DMS 273 treated with DMSO at 0.1 percent for 48 hours (cell line): ENCODE measurements at regions not wholly inside any gene's neighbourhood (a gene's known extent, or its start where the extent isn't known, plus 50 kb on each side); places are given as distances from the start of the nearest gene placed in this dataset.

Experiments used
- DNase-seq: peaks from one replicate; lab custom pipeline; 2025; lab: John Stamatoyannopoulos, UW

DNA sequence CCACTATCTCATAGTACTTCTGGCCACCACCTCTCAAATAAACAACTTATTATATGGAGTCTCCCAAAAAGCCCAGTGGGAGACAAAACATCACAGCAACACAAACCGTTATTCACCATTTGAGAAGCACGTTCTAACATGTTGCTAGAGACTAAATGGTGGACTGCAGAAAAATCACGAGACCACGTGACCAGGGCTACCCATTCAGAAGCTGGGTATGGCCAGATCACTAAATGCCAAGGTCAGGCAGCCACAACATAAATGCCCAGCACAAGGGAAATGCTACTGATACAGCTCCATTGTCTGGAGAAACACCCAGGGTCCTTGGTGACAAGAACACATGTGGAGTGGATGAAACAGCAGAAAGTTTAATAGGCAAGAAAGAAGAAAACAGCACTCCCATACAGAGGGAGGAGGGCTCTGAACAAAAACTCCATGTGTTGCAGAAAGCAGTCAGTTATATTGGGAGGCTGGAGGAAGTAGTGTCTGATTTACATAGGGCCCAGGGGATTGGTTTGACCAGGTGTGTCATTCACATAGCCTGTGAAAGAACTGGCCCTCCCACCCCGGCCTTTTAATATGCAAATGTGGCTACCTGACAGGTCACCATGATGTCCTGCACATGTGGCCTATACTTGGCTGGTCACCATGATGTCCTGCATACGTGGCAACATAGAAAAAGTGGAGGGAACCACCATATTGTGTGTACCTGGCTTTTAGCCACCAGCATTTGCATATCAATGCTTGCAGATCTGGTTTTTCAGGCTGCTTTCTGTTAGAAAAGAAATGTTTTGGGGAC, 97.2 kb downstream of the TRIM36 start:
- no peak for DNase-seq

DNA sequence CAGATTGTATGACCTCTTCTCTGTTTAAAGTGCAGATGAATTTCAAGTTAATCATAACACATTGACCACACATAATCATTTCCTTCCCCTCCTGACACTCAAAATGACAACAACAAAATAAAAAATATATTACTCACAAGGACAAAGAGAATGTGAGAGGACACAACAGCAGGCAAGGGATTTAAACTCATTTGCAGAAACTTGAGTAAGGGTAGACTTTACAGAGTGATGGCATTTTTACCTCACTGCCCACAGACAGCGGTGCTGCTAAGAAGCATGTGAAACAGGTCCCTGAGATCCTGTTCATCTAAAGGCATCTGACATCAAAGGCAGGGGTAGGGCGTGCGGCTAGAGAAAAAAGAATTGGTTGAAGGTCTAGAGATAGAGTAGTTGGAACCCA, 99.0 kb downstream of the TRIM36 start:
- no peak for DNase-seq

DNA sequence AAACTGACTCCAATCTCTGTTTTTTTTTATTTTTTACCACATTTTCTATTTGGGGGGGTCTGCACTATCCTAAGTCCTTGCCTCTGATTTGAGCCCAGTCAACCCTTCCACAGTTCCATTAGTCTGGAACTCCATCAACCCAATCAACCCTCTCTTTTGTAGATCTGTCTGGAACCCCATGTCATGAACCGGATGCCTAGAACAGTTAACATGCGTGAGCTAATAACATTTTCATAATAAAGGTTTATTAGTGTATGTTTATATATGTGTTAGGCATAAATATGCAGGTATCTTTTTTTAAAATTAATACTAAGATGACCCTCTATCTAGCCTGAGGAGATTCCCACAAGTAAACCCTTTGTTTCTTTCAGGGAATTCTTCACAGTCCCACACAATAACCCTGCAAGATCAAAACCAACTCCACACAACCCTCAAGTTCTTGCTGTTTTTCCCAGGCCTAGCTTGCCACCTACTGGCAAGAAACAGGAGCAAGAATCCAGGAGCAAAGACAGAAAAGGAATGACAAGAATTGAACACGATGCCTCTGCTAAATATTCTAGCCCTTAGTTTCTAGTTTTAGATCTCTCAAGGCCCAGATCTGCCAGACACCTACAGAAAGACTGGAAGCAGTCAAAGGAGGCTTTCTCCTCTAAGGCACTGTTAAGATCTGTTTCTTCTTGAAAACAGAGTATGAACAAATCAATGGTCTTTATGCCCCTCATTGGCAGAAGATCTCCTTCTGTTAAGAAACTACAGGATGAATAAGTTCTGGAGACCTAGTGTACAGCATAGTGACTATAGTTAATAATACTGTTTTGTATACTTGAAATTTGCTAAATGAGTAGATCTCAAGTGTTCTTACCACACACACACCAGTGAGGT, 100.4 kb downstream of the TRIM36 start:
- DNase-seq = peak; percentile 3

DNA sequence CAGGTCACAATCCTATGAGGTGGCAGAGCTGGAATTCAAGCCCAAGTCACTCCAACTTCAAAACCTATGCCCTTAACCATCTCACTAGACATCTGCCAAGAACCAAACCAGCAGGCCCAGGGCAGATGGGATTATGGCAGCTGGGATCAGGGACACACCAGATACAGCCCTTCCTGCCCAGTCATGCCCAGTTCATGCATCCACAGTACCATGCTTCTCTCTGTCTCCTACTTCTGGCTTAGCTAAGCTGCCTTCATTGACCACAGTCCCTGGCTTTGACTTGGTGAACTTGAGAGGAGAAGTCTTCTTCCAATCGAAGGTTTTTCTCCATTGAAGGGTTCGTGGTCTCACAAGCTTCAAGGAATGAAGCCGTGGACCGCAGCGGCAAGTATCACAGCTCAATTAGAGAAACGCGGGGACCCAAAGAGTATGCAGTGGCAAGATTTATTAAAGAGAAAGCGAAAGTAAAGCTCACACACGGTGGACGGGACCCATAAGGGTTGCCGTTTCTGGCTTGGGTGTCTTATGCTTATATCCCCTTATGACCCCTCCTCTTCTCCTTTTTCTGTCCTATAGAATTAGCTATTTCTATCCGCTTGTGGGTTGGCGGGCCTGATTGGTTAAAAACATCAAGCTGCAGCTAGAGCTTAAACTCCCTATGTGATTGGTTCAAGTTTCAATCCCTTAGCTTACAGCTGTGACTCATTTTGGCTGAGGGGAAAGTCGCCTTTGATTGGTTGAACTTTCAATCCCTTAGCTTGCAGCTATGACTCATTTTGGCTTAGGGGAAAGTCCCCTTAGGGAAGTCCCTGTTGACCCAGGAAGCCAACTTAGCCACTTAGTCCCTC, 101.2 kb downstream of the TRIM36 start:
- DNase-seq = no peak

DNA sequence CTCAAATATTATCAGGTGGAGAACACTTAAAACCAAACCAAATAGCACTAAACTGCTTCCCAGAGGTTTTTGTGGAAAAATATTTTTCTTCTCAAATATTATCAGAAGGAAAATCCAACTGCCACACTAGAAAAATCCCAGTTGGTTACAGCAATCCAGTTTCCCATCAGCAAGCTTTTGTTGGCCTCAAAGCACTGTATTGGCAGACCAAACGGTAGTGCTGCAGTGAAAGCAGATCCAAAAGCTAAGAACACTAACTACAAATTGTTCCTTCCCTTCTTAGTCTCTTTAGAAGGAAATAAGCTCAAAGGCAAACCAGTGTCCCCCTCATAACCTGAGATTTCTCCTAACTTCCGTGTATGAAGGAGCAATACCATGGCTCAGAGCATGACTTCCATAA, 105.3 kb downstream of the TRIM36 start:
- no peak for DNase-seq

DNA sequence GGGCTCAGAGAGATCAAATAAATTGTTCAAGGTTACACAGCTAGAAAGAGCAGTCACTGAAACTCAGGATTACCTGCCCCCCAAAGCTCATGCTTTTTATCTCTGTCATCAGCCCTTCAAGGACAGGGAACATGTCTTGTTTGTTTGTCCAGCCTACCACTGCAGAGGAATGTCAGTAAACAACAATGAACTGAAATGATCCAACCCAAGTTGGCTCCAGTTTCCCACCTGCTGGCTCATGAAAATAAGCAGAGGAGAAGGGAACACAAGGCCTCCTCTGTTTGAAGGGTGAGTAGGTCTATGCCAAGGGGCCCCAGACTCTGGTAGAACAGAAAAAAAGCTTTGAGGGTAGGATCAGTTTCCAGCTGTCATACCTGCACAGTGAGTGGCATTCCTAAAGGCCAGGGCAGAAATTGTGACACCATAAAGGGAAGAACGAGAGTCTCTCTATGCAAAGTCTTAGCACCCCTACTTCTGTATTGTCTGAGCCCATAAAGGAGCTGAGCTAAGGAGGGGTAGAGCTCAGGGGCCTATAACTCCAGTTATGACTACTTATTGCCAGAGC, 115.2 kb downstream of the TRIM36 start:
- no peak for DNase-seq

DNA sequence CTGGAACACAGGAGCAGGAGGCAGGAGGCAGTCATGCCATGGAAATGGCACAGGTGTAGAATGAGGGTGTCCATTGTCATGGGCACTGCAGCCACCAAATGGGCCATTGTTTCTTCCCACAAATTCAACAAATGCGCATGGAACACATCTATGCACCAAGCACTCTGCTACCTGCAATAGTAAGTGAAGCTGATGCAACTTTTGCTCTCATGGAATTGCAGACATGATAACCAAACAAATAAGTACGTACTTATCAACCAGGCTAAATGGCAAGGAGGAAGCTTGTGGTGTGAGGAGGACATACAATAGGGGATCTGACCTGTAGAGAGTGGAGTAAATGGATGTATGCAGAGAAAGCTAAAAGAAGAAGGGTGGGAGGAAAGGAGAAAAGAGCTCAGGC, 116.8 kb downstream of the TRIM36 start:
- no peak for DNase-seq

DNA sequence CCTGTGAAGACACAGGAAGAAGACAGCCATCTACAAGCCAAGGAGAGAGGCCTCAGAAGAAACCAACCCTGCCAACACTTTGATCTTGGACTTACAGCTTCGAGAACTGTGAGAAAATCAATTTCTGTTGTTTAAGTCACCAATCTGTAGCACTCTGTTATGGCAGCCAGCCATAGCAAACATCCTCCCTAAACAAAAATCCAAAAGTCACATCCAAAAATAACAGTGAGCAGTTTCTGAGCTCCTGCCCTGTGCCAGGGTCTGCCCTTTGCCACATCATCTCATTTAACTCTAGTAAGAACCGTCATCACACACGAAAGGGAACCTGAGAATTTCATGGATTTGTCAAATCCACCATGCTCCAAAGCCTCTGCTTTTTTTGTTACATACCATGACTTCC, 118.8 kb downstream of the TRIM36 start:
- no peak for DNase-seq

DNA sequence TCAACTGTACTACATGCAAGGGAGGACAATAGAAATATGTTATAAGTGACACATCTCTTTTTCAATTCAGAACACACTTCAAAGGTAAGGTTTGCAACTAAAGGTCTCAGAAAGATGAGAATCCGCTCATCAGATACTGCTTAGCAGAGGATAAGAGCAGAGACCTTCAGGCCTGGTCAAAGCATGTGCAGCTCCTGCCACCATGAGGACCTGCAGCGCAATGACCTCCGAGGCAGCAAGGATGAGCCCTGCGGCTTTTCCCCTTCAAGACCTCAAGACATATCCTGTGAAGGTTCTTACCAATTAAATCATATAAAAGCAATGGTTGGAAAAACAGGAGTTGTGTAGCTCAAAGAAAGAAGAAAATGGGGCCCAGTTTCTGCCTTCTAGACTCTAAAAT, 135.8 kb downstream of the TRIM36 start:
- no peak for DNase-seq

DNA sequence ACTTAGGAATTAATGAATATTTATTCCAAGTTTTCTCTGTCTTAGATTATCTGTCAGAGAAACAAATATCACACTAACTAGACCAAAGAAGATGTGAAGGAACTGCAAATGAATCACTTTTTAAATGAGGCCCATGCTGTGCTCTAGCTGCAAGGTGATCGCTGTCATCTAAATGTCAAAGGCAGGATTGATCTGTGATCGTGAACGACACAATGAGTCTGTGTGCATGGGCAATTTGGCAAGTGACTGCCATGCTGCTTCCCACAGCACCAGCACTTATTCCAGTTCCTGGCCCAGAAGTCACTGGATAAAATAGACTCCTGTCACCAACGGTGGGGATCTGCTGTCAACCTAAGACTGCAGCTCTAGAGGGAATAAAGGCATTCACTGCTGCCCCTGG, 141.2 kb downstream of the TRIM36 start:
- no peak for DNase-seq

DNA sequence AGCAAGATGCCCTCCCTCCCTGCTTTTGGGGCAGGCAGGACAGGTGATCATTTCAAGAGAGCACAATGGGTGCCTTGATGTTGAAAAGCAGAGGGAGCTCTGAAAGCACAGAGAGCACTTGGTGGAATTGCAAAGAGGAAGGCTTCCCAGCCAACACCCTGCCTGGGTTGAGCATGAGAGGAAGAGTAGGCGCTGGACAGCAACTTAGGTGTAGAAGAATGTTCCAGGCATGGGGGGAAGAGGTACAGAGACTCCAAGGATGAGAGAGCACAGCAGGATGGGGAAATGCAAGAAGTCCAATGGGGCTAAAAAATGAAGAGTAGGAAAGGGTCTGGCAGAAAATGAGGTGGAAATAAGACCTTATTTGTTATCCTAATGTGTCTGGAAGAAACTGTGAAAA, 144.8 kb downstream of the TRIM36 start:
- no peak for DNase-seq

DNA sequence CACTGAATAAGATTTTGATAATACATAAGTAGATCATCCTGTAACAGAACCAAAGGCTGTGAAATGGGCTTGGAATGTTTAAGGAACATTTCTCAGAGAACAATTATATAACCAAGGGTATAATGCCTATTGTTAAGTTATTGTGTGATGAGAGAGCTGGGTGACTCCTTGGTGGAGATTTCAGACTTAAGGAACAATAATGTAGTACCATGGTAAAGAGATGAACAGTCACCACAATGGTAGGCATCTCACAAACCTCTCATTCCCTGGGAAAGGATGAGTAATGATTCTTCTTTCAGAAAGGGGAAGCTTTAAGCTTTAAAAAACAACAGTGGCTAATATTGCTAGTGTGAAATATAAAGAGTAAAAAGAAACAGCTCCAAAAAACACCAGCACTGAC, 147.4 kb downstream of the TRIM36 start:
- DNase-seq = no peak

DNA sequence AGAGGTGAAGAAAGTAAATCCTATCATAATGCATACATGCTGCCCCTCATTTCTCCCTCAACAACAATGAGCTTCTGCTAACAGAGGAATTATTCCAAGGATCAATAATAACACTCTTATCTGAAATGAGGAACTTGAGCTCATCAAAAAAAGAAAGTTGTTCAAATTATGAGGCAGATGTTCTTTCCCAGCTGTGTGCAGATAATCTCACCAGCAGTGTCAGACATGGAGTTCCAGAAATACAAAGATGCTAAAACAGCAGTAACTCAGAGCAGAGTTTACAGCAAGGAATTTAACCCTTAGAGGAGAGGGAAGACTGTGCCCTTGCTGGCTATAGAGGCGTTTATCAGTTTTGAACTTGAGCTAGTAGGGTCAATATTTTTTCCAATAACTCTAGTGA, 153.1 kb downstream of the TRIM36 start:
- DNase-seq = no peak

DNA sequence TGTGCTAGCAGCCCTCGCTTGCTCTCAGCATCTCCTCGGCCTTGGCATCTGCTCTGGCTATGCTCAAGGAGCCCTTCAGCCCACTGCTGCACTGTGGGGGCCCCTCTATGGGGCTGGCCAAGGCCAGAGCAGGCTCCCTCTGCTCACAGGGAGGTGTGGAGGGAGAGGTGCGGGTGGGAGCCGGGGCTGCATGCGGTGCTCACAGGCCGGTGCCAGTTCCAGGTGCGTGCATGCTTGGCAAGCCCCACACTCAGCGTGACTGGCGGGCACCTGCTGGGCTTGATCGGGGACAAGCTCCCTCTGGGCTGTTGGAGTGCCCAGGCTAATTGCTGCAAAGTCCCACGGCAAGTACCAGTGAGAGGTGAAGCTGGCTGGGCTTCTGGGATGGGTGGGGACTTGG, 170.5 kb downstream of the TRIM36 start:
- no peak for DNase-seq

DNA sequence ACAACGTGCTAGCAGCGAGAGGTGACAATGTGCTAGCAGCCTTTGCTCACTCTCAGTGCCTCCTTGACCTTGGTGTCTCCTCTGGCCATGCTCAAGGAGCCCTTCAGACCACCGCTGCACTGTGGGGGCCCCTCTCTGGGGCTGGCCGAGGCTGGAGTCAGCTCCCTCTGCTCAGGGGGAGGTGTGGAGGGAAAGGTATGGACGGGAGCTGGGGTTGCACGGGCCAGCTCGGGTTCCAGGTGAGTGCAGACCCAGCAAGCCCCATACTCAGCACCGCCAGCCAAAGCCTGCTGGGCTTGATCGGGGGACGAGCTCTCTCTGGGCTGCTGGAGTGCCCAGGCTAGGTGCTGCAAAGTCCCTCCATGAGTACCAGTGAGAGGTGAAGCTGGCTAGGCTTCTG, 180.2 kb downstream of the TRIM36 start:
- no peak for DNase-seq

DNA sequence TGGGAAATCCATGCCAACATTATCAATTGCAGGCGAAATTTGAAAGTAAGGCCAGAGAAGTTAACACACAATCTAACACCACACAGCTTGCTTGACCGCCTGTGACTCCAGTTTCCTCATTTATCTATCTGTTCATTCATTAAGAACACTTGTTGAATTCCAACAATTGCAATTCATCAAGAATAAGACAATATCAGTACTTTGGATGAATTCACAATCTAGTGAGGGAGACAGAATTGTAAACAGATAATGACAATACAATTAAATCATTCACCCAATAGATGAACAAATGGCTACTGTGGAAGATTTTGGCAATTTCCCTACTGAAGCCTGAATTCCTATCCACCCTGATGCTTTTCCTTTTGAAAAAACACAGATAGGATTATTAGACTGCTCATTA, 181.6 kb downstream of the TRIM36 start:
- no peak for DNase-seq

DNA sequence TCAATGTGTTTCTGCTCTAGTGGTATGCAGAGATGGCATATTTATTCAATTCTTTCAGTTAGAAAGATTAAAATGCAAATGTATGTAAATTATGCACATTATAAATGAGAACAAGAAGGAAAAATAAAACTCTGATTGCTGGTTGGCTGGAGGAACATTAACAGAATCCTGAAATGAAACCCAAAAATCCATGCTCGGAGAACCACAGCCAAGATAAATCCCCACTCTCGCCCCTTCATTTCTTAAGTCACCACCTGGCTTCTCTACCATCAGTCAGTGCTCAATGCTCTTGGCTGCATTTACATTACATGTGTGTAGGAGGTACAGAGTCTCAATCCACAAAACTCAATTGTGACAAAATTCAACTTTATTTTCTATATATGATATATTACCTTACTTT, 184.9 kb downstream of the TRIM36 start:
- no peak for DNase-seq

DNA sequence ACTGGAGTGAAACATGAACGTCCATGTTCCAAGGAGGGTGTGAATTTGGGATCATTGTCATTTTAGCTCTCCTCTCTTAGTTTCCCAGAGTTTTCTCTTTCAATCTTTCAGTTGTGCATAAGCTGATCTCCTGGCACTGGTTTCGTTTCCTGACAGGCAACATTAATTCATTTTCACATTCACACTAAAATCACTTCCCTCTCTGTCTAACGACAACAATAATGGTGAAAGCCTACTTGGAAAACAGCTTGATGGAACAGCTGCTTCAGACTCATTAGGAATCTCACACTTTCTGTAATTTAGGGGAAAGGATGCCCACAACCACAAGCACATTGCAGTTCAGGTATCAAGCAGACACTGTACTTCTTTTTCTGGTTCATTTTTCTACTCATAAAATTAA, 188.6 kb downstream of the TRIM36 start:
- DNase-seq = no peak

DNA sequence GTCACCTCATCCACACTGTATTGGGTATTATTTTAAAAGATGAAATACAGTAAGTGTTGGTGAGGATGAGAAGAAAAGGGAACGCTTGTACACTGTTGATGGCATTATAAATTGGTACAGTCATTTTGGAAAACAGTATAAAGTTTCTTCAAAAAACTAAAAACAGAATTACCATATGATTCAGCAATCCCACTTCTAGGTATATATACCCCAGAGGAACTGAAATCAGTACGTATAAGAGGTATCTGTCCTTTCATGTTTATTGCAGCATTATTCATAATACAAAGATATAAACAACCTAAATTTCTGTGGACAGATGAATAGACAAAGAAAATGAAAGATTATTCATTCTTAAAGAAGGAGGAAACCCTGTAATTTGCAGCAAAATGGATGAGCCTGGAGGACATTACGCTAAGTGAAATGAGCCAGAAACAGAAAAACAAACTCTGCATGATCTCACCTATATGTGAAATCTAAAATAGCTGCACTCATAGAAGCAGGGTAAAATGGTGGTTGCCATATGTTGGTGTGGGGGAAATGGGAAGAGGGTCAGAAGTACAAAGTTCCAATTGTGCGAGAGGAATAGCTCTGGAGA, 191.6 kb downstream of the TRIM36 start:
- DNase-seq = no peak

DNA sequence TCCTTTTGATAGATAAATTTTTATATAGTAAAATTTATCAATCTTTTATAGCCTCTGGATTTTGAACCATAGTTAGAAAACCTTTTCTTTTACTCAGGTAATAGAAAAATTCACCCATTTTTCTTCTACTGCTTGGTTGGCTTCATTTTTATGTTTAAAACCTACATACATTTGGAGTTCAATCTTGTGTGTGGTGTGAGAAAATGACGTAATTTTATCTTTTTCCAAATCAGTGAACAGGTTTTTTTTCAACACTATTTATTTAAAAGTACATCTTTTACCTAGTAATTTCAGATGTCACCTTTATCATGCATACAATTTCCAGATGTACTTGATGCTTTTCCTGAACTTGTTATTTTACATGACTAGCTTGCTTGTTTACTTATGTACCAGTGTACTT, 200.2 kb downstream of the TRIM36 start:
- DNase-seq = no peak

DNA sequence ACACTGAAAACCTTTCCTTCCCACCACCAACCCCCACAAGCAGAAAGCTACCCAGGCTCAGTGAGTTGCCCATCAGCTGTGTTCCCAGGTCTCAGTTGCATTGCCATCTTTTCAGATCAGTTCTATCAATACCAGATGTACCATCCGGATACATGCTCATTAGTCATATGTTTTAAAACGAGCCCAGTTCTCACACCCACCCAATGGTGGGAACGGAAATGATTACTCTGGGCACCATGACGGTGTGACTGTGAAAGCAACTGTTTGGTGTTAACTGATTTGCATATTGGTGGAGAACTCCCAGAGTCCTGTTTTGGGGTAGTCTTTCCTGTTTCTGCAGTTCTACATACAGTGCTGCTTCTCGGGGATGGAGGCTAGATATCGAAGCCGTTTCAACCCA, 212.3 kb downstream of the TRIM36 start:
- DNase-seq = no peak

DNA sequence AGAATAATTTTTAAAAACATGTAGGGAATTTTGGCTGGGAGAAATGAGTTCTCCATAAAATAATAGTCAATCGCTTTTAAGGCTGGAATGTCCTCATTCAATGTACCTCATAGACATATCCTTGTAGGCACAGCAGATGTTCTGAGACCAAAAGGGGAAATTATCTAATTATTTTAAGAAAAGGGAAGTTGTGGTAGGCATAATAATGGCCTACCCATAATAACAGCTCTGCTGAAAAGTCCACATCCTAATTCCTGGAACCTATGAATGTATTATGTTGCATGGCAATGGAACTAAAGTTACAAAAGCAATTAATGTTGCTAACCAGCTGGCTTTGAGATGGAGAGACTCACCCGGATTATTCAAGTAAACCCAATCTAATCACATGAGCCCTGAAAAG, 216.1 kb downstream of the TRIM36 start:
- no peak for DNase-seq
